OCI-LY7 (cell line): ENCODE measurements at regions not wholly inside any gene's neighbourhood (a gene's known extent, or its start where the extent isn't known, plus 50 kb on each side); places are given as distances from the start of the nearest gene placed in this dataset.

Source experiments
- EZH2phosphoT487 ChIP-seq: fragments of 200-600 bp; sonication (generic); IDR thresholded peaks from 2 replicates; pipeline ENCODE4 v1.6.1; 2018; ENCODE audit warnings: low read depth, borderline replicate concordance, mild to moderate bottlenecking, mixed run types, antibody characterized with exemption, low read length, moderate library complexity, mixed read lengths
- TF ChIP-seq, protein P1 (sequence below): fragments of 200-600 bp; sonication (generic); conservative IDR thresholded peaks from 2 replicates; pipeline ENCODE4 v1.5.1; 2014; ENCODE audit warnings: mild to moderate bottlenecking, antibody characterized with exemption, low read length, moderate library complexity, mixed read lengths

DNA sequence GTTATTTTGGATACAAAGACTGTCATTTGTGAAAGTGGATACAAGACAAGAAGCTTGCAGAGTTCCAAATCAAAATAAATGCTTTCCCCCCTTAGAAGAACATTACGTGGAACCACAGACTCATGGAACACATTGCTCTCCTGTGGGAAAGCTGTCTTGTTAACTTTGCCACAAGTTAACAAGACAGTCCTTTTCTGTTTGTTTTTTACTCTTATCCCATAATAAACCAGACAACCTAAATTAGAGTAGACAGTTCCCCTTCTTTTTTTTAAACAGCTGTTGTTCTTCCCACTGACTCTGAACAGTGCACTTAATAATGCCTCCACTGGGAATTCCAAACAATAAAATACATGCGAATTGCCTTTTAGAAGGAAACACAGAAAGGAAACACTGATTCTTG lies 255.3 kb upstream of the UBE2E2 start:
- TF ChIP-seq, protein P1, sequence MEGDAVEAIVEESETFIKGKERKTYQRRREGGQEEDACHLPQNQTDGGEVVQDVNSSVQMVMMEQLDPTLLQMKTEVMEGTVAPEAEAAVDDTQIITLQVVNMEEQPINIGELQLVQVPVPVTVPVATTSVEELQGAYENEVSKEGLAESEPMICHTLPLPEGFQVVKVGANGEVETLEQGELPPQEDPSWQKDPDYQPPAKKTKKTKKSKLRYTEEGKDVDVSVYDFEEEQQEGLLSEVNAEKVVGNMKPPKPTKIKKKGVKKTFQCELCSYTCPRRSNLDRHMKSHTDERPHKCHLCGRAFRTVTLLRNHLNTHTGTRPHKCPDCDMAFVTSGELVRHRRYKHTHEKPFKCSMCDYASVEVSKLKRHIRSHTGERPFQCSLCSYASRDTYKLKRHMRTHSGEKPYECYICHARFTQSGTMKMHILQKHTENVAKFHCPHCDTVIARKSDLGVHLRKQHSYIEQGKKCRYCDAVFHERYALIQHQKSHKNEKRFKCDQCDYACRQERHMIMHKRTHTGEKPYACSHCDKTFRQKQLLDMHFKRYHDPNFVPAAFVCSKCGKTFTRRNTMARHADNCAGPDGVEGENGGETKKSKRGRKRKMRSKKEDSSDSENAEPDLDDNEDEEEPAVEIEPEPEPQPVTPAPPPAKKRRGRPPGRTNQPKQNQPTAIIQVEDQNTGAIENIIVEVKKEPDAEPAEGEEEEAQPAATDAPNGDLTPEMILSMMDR = no peak
- TF ChIP-seq EZH2phosphoT487 = no peak
